HG02885 (cell line): ENCODE measurements at regions not wholly inside any gene's neighbourhood (a gene's known extent, or its start where the extent isn't known, plus 50 kb on each side); places are given as distances from the start of the nearest gene placed in this dataset.
"Not testable (repeated sequence)": the region's sequence is repeated elsewhere in the genome, so short reads cannot be mapped to it uniquely, and the experiment has no call there.

Experiments
- ATAC-seq: cut with Tn5 transposase; IDR thresholded peaks from one replicate; pipeline ENCODE4 v1.9.1; 2021; ENCODE audit warnings: mild to moderate bottlenecking; ENCODE audit not compliant: unreplicated experiment, poor library complexity

DNA sequence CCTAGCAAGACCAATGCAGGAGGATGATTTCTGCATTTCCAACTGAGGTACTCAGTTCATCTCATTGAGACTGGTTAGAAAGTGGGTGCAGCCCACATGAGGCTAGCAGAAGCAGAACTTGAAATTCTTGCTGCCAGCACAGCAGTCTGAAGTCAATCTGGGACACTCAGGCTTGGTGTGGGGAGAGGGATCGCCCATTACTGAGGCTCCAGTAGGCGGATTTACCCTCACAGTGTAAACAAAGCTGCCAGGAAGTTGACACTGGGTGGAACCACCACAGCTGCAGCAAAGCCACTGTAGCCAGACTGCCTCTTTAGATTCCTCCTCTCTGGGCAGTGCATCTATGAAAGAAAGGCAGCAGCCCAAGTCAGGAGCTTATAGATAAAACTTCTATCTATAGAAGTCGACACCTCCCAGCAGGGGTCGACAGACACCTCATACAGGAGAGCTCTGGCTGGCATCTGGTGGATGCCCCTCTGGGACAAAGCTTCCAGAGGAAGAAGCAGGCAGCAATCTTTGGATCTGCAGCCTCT is 1793.4 kb downstream of the OLFM4 start:
- not testable (repeated sequence) for ATAC-seq

- not testable (repeated sequence) for ATAC-seq
Observed at GRCh38 chr13:54829391-54830068, 1800.9 kb downstream of the OLFM4 start.

GRCh38 chr13:54836273-54836672 is 1807.7 kb downstream of the OLFM4 start:
- no peak for ATAC-seq

GRCh38 chr13:54841682-54842081 is 1813.1 kb downstream of the OLFM4 start:
- ATAC-seq: no peak

DNA sequence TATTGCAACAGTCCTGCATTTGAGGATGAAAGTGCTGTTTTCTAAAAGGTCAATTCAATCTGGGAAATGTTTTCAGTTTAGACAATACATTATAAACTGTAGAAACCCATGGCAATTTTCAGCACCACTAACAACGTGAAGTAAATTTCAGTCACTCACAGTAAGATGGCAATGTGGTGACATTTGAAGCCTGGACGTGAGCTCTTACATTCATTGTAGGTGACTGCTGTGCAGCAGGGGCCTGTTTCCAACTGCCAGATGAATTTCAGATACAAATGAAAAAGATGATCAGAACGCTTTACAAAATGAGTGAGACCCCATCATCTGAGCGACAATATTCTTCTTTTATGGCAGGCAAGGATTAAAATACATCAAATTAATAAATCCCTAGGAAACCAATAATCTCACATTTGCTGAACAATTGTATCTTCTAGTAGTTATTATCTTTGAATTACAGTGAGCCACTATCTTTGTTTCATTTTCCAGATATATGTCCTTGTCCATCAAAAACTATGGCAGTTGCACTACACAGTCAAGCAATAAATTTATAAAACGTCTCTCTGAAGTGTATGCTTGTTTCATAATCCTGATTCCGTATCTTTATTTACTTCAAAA is 1816.8 kb downstream of the OLFM4 start:
- no peak for ATAC-seq

DNA sequence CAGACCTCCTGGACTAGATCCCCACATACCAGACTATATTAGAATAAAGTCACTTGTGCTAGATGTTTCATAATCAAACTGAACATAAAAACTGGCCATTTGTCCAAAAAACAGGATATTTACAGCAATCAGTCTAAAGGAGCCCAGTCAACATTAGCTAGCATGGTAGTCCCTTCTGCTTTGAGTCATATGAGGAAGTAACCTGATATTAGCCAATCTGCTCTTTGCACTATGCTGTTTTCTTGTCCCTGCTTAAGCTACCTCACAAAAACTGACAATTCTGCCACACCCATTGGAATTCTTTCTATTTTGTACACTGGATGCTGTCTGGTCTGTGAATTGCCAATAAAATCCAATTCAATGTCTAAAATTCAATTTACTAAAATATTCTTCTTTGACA is 1824.2 kb downstream of the OLFM4 start:
- no peak for ATAC-seq

- ATAC-seq: no peak
Observed at GRCh38 chr13:54859827-54860226, 1831.2 kb downstream of the OLFM4 start.

- no peak for ATAC-seq
Observed at GRCh38 chr13:54875111-54875510, 1846.5 kb downstream of the OLFM4 start.

DNA sequence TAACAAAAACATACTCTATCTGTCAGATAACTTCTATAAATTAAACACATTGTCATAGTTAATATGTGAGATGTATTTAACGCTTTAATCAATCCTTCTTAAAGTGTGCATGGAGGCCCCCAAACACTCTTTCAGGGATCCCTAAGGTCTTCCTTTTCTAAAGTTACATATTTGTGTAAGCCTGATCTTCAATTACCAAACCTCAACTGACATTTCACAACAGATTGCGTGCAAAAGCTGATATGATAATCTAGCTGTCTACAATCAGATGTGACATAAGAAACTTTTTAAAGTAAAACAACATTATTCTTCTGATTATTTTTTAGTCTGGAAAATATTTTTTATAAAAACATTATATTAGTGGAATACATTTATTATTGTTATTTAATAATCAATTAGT is 1850.4 kb downstream of the OLFM4 start:
- no peak for ATAC-seq

DNA sequence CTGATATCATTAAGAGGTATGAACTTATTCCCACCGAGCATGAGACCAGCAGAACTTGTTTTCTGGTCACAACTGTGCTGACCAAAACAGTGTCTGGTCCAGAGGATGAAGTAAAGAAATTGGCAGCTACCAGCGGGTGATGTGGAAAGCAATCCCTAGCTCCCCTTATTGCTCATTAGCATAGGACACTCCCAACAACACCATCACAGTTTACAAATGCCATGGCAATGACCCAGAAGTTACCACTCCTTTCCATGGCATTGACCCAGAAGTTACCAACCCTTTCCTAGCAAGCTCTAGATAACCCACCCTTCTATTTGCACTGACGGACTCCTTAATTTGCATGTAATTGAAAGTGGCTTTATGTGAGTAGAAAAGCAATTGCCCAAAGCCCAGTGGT is 1856.1 kb downstream of the OLFM4 start:
- ATAC-seq: no peak

- ATAC-seq: no peak
Observed at GRCh38 chr13:54890976-54891375, 1862.4 kb downstream of the OLFM4 start.

DNA sequence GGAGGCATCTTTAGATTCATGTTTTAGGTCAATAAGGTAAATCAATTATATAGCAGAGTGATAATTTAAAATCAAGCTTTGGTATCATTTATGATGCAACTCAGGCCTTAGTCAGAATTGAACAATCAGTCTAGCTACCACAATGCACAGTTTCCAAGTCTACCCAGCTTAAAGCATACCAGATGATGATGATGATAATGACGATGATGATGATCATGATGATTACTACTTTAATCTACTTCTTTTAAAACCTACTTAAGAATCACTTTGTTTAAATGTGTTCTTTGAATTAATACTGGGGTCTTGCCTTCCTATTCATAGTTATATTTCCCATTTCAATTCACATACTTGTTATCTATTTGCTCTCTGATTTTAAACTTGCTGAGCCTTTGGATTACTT is 1872.7 kb downstream of the OLFM4 start:
- no peak for ATAC-seq

- no peak for ATAC-seq
Observed at GRCh38 chr13:54912367-54912766, 1883.8 kb downstream of the OLFM4 start.

DNA sequence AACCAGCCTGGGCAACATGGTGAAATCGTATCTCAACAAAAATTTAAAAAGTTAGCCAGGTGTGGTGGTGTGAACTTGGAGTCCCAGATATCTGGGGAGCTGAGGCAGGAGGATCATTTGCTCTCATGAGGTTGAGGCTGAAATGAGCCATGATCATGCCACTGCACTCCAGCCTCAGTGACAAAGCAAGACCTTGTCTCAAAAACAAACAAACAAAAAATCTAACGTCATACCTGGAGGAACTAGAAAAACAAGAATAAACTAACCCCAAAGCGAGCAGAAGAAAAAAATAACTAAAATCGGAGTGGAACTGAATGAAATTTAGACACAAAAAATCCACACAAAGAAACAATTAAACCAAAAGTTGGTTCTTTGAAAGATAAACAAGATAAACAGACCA is 1885.1 kb downstream of the OLFM4 start:
- no peak for ATAC-seq

DNA sequence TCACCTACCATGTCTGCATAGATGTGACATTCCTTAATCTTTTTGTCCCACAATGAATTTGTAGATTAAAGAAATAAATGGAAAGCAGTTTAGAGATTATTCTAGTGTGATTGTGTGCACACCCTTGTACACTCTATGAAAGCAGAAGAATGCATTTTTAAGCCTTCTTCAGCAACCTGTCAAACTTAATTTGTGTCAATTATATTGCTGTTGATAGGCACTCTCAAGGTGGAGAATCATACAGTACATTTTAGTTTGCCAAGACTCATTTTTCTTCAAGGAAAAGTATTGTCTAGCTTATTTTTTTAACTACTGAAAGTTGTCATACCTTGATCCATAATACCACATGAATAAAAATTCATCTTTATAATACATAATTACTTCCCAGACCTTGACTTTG is 1898.9 kb downstream of the OLFM4 start:
- ATAC-seq: no peak

GRCh38 chr13:54928071-54928470 is 1899.5 kb downstream of the OLFM4 start:
- no peak for ATAC-seq

GRCh38 chr13:54934121-54934520 is 1905.5 kb downstream of the OLFM4 start:
- ATAC-seq: no peak

DNA sequence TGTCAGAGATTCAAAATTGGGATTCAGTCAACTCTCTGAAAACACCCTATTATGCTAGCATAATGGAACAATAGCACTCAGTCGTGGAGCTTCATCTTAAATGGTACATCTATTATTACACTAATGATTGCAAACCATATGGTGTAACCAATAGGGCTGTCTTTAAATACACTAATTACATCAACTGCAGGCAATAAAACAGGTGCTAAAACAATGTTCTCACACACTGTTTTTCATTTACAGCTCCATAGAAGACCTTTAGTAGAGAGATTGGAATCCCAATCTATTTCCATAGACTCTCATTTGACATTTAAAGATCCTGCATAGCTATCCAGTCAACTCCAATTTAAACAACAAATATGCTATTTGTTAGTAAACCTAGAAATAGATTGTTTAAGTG is 1917.4 kb downstream of the OLFM4 start:
- no peak for ATAC-seq

DNA sequence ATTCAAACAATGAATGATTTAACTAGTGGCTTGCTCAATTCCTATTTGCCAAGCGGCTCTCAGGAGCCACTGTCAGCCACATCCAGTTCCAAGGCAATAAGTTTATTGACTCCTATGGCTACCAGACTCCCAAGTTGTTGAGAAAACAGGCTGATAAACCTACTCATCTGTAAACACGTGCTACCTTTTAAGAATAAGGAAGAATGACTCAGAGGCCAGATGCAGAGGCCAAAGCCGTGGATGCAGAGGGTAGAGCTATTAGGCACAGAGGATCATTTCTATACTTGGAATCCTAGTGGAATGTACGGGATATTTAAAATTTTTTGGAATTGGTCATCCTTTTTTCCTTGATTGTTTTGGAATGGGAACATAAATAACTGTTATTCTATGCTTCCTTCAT is 1921.1 kb downstream of the OLFM4 start:
- ATAC-seq: no peak

DNA sequence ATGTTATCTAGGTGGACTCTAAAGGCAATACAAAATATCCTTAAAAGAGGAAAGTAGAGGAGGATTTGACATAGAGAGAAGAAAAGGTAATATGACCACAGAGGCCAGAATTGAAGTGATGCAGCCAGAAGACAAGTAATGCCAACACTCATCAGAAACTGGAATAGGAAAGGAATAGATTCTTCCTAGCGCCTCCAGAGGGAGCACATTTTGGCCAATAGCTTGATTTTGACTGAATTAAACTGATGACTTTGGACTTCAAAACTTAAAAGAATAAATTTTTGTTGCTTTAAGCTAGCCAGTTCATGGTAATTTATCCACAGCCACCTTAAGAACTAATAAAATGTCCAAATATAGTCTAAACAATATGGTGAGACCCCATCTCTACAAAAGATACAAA is 1921.9 kb downstream of the OLFM4 start:
- ATAC-seq: no peak

GRCh38 chr13:54953786-54954185 is 1925.2 kb downstream of the OLFM4 start:
- no peak for ATAC-seq

GRCh38 chr13:54958781-54959180 is 1930.2 kb downstream of the OLFM4 start:
- no peak for ATAC-seq
